B cell (primary cell): ENCODE measurements at regions not wholly inside any gene's neighbourhood (a gene's known extent, or its start where the extent isn't known, plus 50 kb on each side); places are given as distances from the start of the nearest gene placed in this dataset.

ENCODE experiments used
- ATAC-seq: fragments of 200-7000 bp; cut with Tn5 transposase; one replicate; pipeline ENCODE4 v1.10.0; 2021; ENCODE audit warnings: low read depth, mild to moderate bottlenecking, moderate number of reproducible peaks, moderate library complexity
- CTCF ChIA-PET: fragments of 350-600 bp; sonication (Branson Sonifier 250); formaldehyde crosslinking; loops from one replicate; lab custom pipeline; 2021; ENCODE audit warnings: antibody characterized with exemption, inconsistent platforms; lab: Charles Lee
- POLR2A ChIA-PET: fragments of 350-600 bp; sonication (Branson Sonifier 250); formaldehyde crosslinking; loops from one replicate; lab custom pipeline; 2021; ENCODE audit warnings: antibody characterized with exemption; lab: Charles Lee
- DNase-seq: peaks from one replicate; pipeline ENCODE4 v3.0.0; 2013
- H2AFZ ChIP-seq: 2 replicates; pipeline ENCODE4 v1.6.1; 2012; ENCODE audit warnings: mild to moderate bottlenecking, low read depth, low read length; ENCODE audit not compliant: insufficient read depth, poor library complexity, severe bottlenecking
- H3K27ac ChIP-seq, 2 donors: 1 replicate in 1 of 2; 2 replicates in 1 of 2; pipeline ENCODE4 v1.5.1; 2012 to 2013; ENCODE audit warnings: low read length in 2 of 2, mild to moderate bottlenecking in 2 of 2, moderate library complexity in 1 of 2
- H3K27me3 ChIP-seq, 4 experiments: fragments of 200-600 bp in 1 of 4; sonication (generic) in 1 of 4; replicated peaks in 1 of 4; 1 replicate in 2 of 4; 2 replicates in 2 of 4; pipeline versions ENCODE4 v1.6.1 to v1.7.0; 2013 to 2016; ENCODE audit warnings: low read length in 3 of 4, mild to moderate bottlenecking in 2 of 4, mixed read lengths in 1 of 4, moderate library complexity in 1 of 4; ENCODE audit not compliant: insufficient read depth in 4 of 4, control insufficient read depth in 3 of 4; ENCODE audit errors: control extremely low read depth in 1 of 4
- H3K36me3 ChIP-seq, 2 experiments: replicated peaks in 1 of 2; 1 replicate in 1 of 2; 2 replicates in 1 of 2; pipeline versions ENCODE4 v1.6.1 to v1.7.1; 2013; ENCODE audit warnings: low read length in 1 of 2; ENCODE audit not compliant: insufficient read depth in 2 of 2, control insufficient read depth in 1 of 2; ENCODE audit errors: control extremely low read depth in 1 of 2, extremely low read depth in 1 of 2
- H3K4me1 ChIP-seq, 2 donors: fragments of 200-600 bp in 1 of 2; sonication (generic) in 1 of 2; 1 replicate in 1 of 2; 2 replicates in 1 of 2; pipeline versions ENCODE4 v1.5.1 to v1.6.1; 2013 to 2017; ENCODE audit warnings: low read length in 2 of 2; ENCODE audit not compliant: control insufficient read depth in 2 of 2, insufficient read depth in 2 of 2
- H3K4me2 ChIP-seq: replicated peaks from 2 replicates; pipeline ENCODE3; 2012; ENCODE audit warnings: mild to moderate bottlenecking, low read depth, low read length; ENCODE audit not compliant: poor library complexity, severe bottlenecking
- H3K4me3 ChIP-seq, 5 experiments: fragments of 200-600 bp in 1 of 5; sonication (generic) in 1 of 5; 1 replicate in 3 of 5; 2 replicates in 2 of 5; pipeline versions ENCODE4 v1.5.1 to v1.7.0; 2011 to 2016; ENCODE audit warnings: low read length in 4 of 5, mild to moderate bottlenecking in 4 of 5, low read depth in 2 of 5, control low read depth in 1 of 5, moderate library complexity in 1 of 5; ENCODE audit not compliant: insufficient read depth in 1 of 5; ENCODE audit errors: control extremely low read depth in 1 of 5, extremely low read depth in 1 of 5
- H3K79me2 ChIP-seq: fragments of 200-600 bp; sonication (generic); one replicate; pipeline ENCODE4 v1.6.0; 2016; ENCODE audit warnings: low read length; ENCODE audit not compliant: control insufficient read depth, insufficient read depth
- H3K9ac ChIP-seq: fragments of 200-600 bp; sonication (generic); 2 replicates; pipeline ENCODE4 v1.6.1; 2017; ENCODE audit warnings: mild to moderate bottlenecking, low read length, moderate library complexity
- H3K9me3 ChIP-seq, 3 donors: one replicate each; pipeline versions ENCODE4 v1.6.1 to v1.7.1; 2013; ENCODE audit warnings: low read length in 2 of 3; ENCODE audit not compliant: control insufficient read depth in 2 of 3, insufficient read depth in 1 of 3; ENCODE audit errors: control extremely low read depth in 1 of 3
- H4K20me1 ChIP-seq: 2 replicates; pipeline ENCODE4 v1.6.0; 2012; ENCODE audit warnings: mild to moderate bottlenecking, low read length; ENCODE audit not compliant: insufficient read depth, control insufficient read depth, poor library complexity, severe bottlenecking
- H3K27ac Mint-ChIP-seq: one replicate; pipeline ENCODE4 v1.8.0; 2021; ENCODE audit warnings: mixed read lengths
- H3K27me3 Mint-ChIP-seq: one replicate; pipeline ENCODE4 v1.8.0; 2021; ENCODE audit warnings: mixed read lengths
- H3K4me1 Mint-ChIP-seq: one replicate; pipeline ENCODE4 v1.8.0; 2021; ENCODE audit warnings: mixed read lengths
- H3K4me3 Mint-ChIP-seq: one replicate; pipeline ENCODE4 v1.8.0; 2021; ENCODE audit warnings: mixed read lengths
- H3K9me3 Mint-ChIP-seq: one replicate; pipeline ENCODE4 v1.8.0; 2022; ENCODE audit warnings: mixed read lengths; ENCODE audit not compliant: insufficient read depth
- CTCF ChIP-seq: fragments of 200-600 bp; IDR thresholded peaks from one replicate; pipeline ENCODE4 v1.8.0; 2022; ENCODE audit warnings: antibody characterized with exemption, mild to moderate bottlenecking
- EZH2 ChIP-seq: IDR thresholded peaks from 2 replicates; pipeline ENCODE4 v1.6.1; 2012; ENCODE audit warnings: borderline replicate concordance, low read depth, mild to moderate bottlenecking, moderate library complexity, low read length; ENCODE audit not compliant: insufficient read depth, poor library complexity, severe bottlenecking
- WGBS: methylation state at CpG from one replicate; pipeline ENCODE4 v1.1.5; 2013; ENCODE audit warnings: missing lambda C conversion rate; ENCODE audit not compliant: insufficient coverage; 5-methylcytosine and 5-hydroxymethylcytosine counted together
- intact Hi-C: fragments of 100-400 bp; cut with micrococcal nuclease; formaldehyde crosslinking; loops from one replicate; pipeline ENCODE4 v1.10.0; 2022

- no peaks in the 10 kb centered on the region for H3K79me2 ChIP-seq
- TF ChIP-seq CTCF: no peak
- no peak overlapping the region for H3K4me3 ChIP-seq
- H3K27ac ChIP-seq: no peak overlapping the region
- peaks cover 0 to 4% (median 0%) of the 10 kb centered on the region in 3 donors for H3K9me3 ChIP-seq
- H3K4me1 ChIP-seq: no peaks in the 10 kb centered on the region
- ATAC-seq (no peak), DNase-seq (no peak)
- 100% methylated on average over 1 of the region's 1 CpG for WGBS
- no peaks in the 10 kb centered on the region for H4K20me1 ChIP-seq
- no peak overlapping the region for H3K4me3 Mint-ChIP-seq
- H2AFZ ChIP-seq: no peak overlapping the region
- no peak overlapping the region for H3K4me2 ChIP-seq
- peaks cover 9% of the 10 kb centered on the region for H3K9me3 Mint-ChIP-seq
- H3K9ac ChIP-seq: no peak overlapping the region
- H3K27ac Mint-ChIP-seq: no peak overlapping the region
- no peaks in the 10 kb centered on the region for H3K4me1 Mint-ChIP-seq
- no peaks in the 10 kb centered on the region for H3K27me3 ChIP-seq
- POLR2A ChIA-PET: no interaction called here
- CTCF ChIA-PET: no interaction called here
- H3K36me3 ChIP-seq: no peaks in the 10 kb centered on the region
- intact Hi-C loops: no loop called here
- no peaks in the 10 kb centered on the region for H3K27me3 Mint-ChIP-seq
These were observed 278.8 kb upstream of the NDST3 start for GRCh38 chr4:117755438-117755837.

- WGBS: 80% methylated on average over 2 of the region's 3 CpGs
- no peaks in the 10 kb centered on the region for H3K4me1 Mint-ChIP-seq
- peaks cover 2% of the 10 kb centered on the region for H3K9me3 Mint-ChIP-seq
These were observed 265.7 kb upstream of the NDST3 start for GRCh38 chr4:117768610-117769009.

More at GRCh38 chr4:117768610-117769009, 265.7 kb upstream of the NDST3 start:
- Histone ChIP-seq H4K20me1 (no peaks in the 10 kb centered on the region), H3K4me3 (no peak overlapping the region), H3K4me1 (no peaks in the 10 kb centered on the region), H3K79me2 (no peaks in the 10 kb centered on the region), H3K9ac (no peak overlapping the region), H3K36me3 (no peaks in the 10 kb centered on the region), H3K27ac (no peak overlapping the region), H3K4me2 (no peak overlapping the region), H3K27me3 (no peaks in the 10 kb centered on the region), H2AFZ (no peak overlapping the region), H3K9me3 (peaks cover 0 to 1% (median 0%) of the 10 kb centered on the region in 3 donors)
- Mint-ChIP-seq H3K27ac (no peak overlapping the region), H3K4me3 (no peak overlapping the region), H3K27me3 (no peaks in the 10 kb centered on the region)
- intact Hi-C loops: no loop called here
- TF ChIP-seq EZH2: no peak
- TF ChIP-seq CTCF: no peak
- CTCF ChIA-PET: no interaction called here
- no peak for ATAC-seq
- no peak for DNase-seq
- POLR2A ChIA-PET: no interaction called here
